SK-N-SH (cell line): ENCODE measurements at regions not wholly inside any gene's neighbourhood (a gene's known extent, or its start where the extent isn't known, plus 50 kb on each side); places are given as distances from the start of the nearest gene placed in this dataset.

Source experiments
- CTCF ChIA-PET: fragments of 300-600, 350-600 bp; formaldehyde crosslinking; extraction: SDS; loops from one replicate; lab custom pipeline; 2021; lab: Yijun Ruan, JAX
- POLR2A ChIA-PET: fragments of 350-600 bp; sonication (Branson Sonifier 250); formaldehyde crosslinking; extraction: SDS; loops from one replicate; lab custom pipeline; 2020; ENCODE audit warnings: antibody characterized with exemption, inconsistent platforms; lab: Yijun Ruan, JAX
- DNase-seq: peaks from one replicate; pipeline ENCODE4 v3.0.0; 2012
- H2AFZ ChIP-seq: fragments of 200-600 bp; sonication (generic); 2 replicates; pipeline ENCODE4 v1.8.1; 2016; ENCODE audit warnings: antibody characterized with exemption, mild to moderate bottlenecking, low read depth
- H3F3A ChIP-seq: fragments of 200-600 bp; sonication (generic); replicated peaks from 2 replicates; pipeline ENCODE3; 2016; ENCODE audit warnings: antibody characterized with exemption, mild to moderate bottlenecking; ENCODE audit not compliant: insufficient read depth
- H3K27ac ChIP-seq, 2 experiments: fragments of 200-500 bp in 1 of 2; fragments of 200-600 bp in 1 of 2; sonication (Bioruptor generic) in 1 of 2; sonication (generic), shearing (Covaris generic) in 1 of 2; 2 replicates each; pipeline versions ENCODE4 v1.5.1 to v1.6.1; 2014 to 2016; ENCODE audit warnings: low read depth in 2 of 2, inconsistent platforms in 1 of 2, low read length in 1 of 2, mild to moderate bottlenecking in 1 of 2, mixed read lengths in 1 of 2
- H3K27me3 ChIP-seq: fragments of 200-600 bp; sonication (generic), shearing (Covaris generic); 2 replicates; pipeline ENCODE4 v1.6.1; 2016; ENCODE audit warnings: mixed run types; ENCODE audit not compliant: insufficient read depth
- H3K36me3 ChIP-seq, 2 experiments: fragments of 200-500 bp in 1 of 2; fragments of 200-600 bp in 1 of 2; sonication (Bioruptor generic) in 1 of 2; sonication (generic) in 1 of 2; replicated peaks in 1 of 2; 2 replicates each; pipeline versions ENCODE3 to v1.5.1; 2014 to 2016; ENCODE audit warnings: low read length in 1 of 2, mild to moderate bottlenecking in 1 of 2; ENCODE audit not compliant: insufficient read depth in 2 of 2, control insufficient read depth in 1 of 2
- H3K4me1 ChIP-seq, 2 experiments: fragments of 200-500 bp in 1 of 2; fragments of 200-600 bp in 1 of 2; sonication (Bioruptor generic) in 1 of 2; sonication (generic), shearing (Covaris generic) in 1 of 2; 2 replicates each; pipeline versions ENCODE4 v1.5.1 to v1.6.1; 2014 to 2016; ENCODE audit warnings: low read depth in 1 of 2, low read length in 1 of 2, mixed run types in 1 of 2; ENCODE audit not compliant: insufficient read depth in 2 of 2, control insufficient read depth in 1 of 2
- H3K4me2 ChIP-seq: fragments of 200-600 bp; sonication (generic), shearing (Covaris generic); 2 replicates; pipeline ENCODE4 v1.6.1; 2017; ENCODE audit warnings: mixed run types
- H3K4me3 ChIP-seq, 2 experiments: fragments of 200-500 bp in 1 of 2; fragments of 200-600 bp in 1 of 2; sonication (Bioruptor generic) in 1 of 2; sonication (generic), shearing (Covaris generic) in 1 of 2; 2 replicates each; pipeline versions ENCODE4 v1.5.1 to v1.8.1; 2014 to 2016; ENCODE audit warnings: low read depth in 2 of 2, inconsistent platforms in 1 of 2, low read length in 1 of 2, mild to moderate bottlenecking in 1 of 2, mixed read lengths in 1 of 2, moderate library complexity in 1 of 2
- H3K79me2 ChIP-seq: fragments of 200-600 bp; sonication (generic); 2 replicates; pipeline ENCODE4 v1.8.1; 2017; ENCODE audit warnings: mild to moderate bottlenecking; ENCODE audit not compliant: insufficient read depth
- H3K9ac ChIP-seq: fragments of 200-600 bp; sonication (generic); 2 replicates; pipeline ENCODE4 v1.6.1; 2017; ENCODE audit warnings: mixed run types
- H3K9me2 ChIP-seq: fragments of 200-600 bp; sonication (generic); 2 replicates; pipeline ENCODE4 v1.6.1; 2017; ENCODE audit warnings: mixed run types
- H3K9me3 ChIP-seq: fragments of 200-600 bp; sonication (generic); 2 replicates; pipeline ENCODE4 v1.6.1; 2017; ENCODE audit warnings: mixed run types, mild to moderate bottlenecking, moderate library complexity
- H4K20me1 ChIP-seq: fragments of 200-600 bp; sonication (generic); 2 replicates; pipeline ENCODE4 v1.6.1; 2017; ENCODE audit warnings: mild to moderate bottlenecking, mixed run types; ENCODE audit not compliant: insufficient read depth
- ELF1 ChIP-seq: IDR thresholded peaks from 2 replicates; pipeline ENCODE4 v1.4.0; 2012
- EZH2phosphoT487 ChIP-seq: fragments of 200-600 bp; sonication (generic); IDR thresholded peaks from 2 replicates; pipeline ENCODE4 v1.6.1; 2017; ENCODE audit warnings: low read depth, mixed run types, mild to moderate bottlenecking, antibody characterized with exemption, moderate library complexity, borderline replicate concordance
- FOXJ3 ChIP-seq: sonication (generic); formaldehyde crosslinking; IDR thresholded peaks from 2 replicates; pipeline ENCODE4 v1.5.1; 2020; ENCODE audit warnings: mild to moderate bottlenecking, missing genetic modification reagents
- FOXM1 ChIP-seq: IDR thresholded peaks from 2 replicates; pipeline ENCODE4 v1.4.0; 2012; ENCODE audit warnings: low read depth, mild to moderate bottlenecking
- MEF2A ChIP-seq: IDR thresholded peaks from 2 replicates; pipeline ENCODE4 v1.4.0; 2012; ENCODE audit warnings: low read depth, borderline replicate concordance
- NFIC ChIP-seq: IDR thresholded peaks from 2 replicates; pipeline ENCODE4 v1.4.0; 2012; ENCODE audit warnings: borderline replicate concordance
- NRF1 ChIP-seq: IDR thresholded peaks from 2 replicates; pipeline ENCODE4 v1.6.1; 2012; ENCODE audit warnings: low read depth, mild to moderate bottlenecking, low read length
- POLR2AphosphoS5 ChIP-seq: IDR thresholded peaks from 2 replicates; pipeline ENCODE4 v1.6.1; 2012; ENCODE audit warnings: low read depth, low read length
- RAD21 ChIP-seq: IDR thresholded peaks from 2 replicates; pipeline ENCODE4 v1.6.1; 2012; ENCODE audit warnings: mild to moderate bottlenecking, low read length
- RFX5 ChIP-seq: IDR thresholded peaks from 2 replicates; pipeline ENCODE4 v1.6.1; 2012; ENCODE audit warnings: mild to moderate bottlenecking, improper control_type of control experiment, low read length
- RXRA ChIP-seq: IDR thresholded peaks from 2 replicates; pipeline ENCODE4 v1.4.0; 2012; ENCODE audit warnings: low read depth, mild to moderate bottlenecking, borderline replicate concordance
- SIN3A ChIP-seq: IDR thresholded peaks from 2 replicates; pipeline ENCODE4 v1.6.1; 2012; ENCODE audit warnings: low read depth, mild to moderate bottlenecking, low read length, moderate library complexity, borderline replicate concordance
- TAF1 ChIP-seq: IDR thresholded peaks from 2 replicates; pipeline ENCODE4 v1.6.1; 2012; ENCODE audit warnings: low read depth, mild to moderate bottlenecking, low read length, moderate library complexity, borderline replicate concordance
- TEAD4 ChIP-seq: IDR thresholded peaks from 2 replicates; pipeline ENCODE4 v1.4.0; 2012; ENCODE audit warnings: mild to moderate bottlenecking, borderline replicate concordance; ENCODE audit not compliant: insufficient read depth
- YY1 ChIP-seq: IDR thresholded peaks from 2 replicates; pipeline ENCODE4 v1.4.0; 2012; ENCODE audit warnings: low read depth, mild to moderate bottlenecking
- WGBS: methylation state at CpG from one replicate; pipeline ENCODE4 v1.1.6; 2017; ENCODE audit warnings: low lambda C conversion rate; 5-methylcytosine and 5-hydroxymethylcytosine counted together
- TF ChIP-seq, protein P1 (sequence below): IDR thresholded peaks from 2 replicates; pipeline ENCODE4 v1.6.1; 2012; ENCODE audit warnings: mild to moderate bottlenecking, low read depth, low read length, moderate library complexity
- TF ChIP-seq, protein P2 (sequence below): fragments of 200-600 bp; sonication (generic); IDR thresholded peaks from 2 replicates; pipeline ENCODE4 v1.6.1; 2017; ENCODE audit warnings: antibody characterized with exemption, mild to moderate bottlenecking, moderate library complexity
- TF ChIP-seq, protein P3 (sequence below): fragments of 150-350 bp; IDR thresholded peaks from 2 replicates; pipeline ENCODE4 v1.6.1; 2016; ENCODE audit warnings: mild to moderate bottlenecking, low read depth, low read length
- TF ChIP-seq, protein P4 (sequence below): IDR thresholded peaks from 2 replicates; pipeline ENCODE4 v1.4.0; 2012; ENCODE audit warnings: low read depth, borderline replicate concordance
- TF ChIP-seq, protein P5 (sequence below): IDR thresholded peaks from 2 replicates; pipeline ENCODE4 v1.4.0; 2012; ENCODE audit warnings: low read depth

DNA sequence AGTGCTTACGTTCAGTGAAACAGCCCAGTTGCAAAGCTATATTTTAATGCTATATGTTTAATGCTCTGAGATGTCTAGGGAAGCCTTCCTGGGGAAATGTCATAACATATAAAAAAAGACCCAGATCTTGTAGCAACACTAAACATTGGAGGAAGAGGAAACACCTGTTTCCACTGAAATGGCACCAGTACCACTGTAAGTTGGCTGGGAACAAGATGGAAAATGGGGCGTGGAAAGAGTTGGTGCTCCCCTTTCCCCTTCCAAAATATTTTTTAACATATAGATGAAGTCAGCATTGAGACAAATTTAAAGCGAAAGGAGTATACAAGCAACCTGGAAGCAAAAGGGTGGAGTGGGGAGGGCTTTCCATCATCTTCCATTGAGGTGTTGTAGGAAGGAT is 289.9 kb upstream of the COL8A1 start:
- H3K4me3 ChIP-seq = no peak overlapping the region
- H3K79me2 ChIP-seq = no peaks in the 10 kb centered on the region
- no peaks in the 10 kb centered on the region for H3K36me3 ChIP-seq
- no peaks in the 10 kb centered on the region for H4K20me1 ChIP-seq
- H3K4me1 ChIP-seq = no peaks in the 10 kb centered on the region
- 7% methylated on average over 3 of the region's 3 CpGs for WGBS
- TF ChIP-seq TEAD4 (no peak), NRF1 (no peak), ELF1 (no peak), FOXJ3 (no peak), RXRA (no peak), RFX5 (no peak), RAD21 (no peak), SIN3A (no peak), FOXM1 (no peak), YY1 (no peak), MEF2A (no peak), TAF1 (no peak), NFIC (no peak), POLR2AphosphoS5 (no peak), EZH2phosphoT487 (no peak)
- TF ChIP-seq, protein P1, sequence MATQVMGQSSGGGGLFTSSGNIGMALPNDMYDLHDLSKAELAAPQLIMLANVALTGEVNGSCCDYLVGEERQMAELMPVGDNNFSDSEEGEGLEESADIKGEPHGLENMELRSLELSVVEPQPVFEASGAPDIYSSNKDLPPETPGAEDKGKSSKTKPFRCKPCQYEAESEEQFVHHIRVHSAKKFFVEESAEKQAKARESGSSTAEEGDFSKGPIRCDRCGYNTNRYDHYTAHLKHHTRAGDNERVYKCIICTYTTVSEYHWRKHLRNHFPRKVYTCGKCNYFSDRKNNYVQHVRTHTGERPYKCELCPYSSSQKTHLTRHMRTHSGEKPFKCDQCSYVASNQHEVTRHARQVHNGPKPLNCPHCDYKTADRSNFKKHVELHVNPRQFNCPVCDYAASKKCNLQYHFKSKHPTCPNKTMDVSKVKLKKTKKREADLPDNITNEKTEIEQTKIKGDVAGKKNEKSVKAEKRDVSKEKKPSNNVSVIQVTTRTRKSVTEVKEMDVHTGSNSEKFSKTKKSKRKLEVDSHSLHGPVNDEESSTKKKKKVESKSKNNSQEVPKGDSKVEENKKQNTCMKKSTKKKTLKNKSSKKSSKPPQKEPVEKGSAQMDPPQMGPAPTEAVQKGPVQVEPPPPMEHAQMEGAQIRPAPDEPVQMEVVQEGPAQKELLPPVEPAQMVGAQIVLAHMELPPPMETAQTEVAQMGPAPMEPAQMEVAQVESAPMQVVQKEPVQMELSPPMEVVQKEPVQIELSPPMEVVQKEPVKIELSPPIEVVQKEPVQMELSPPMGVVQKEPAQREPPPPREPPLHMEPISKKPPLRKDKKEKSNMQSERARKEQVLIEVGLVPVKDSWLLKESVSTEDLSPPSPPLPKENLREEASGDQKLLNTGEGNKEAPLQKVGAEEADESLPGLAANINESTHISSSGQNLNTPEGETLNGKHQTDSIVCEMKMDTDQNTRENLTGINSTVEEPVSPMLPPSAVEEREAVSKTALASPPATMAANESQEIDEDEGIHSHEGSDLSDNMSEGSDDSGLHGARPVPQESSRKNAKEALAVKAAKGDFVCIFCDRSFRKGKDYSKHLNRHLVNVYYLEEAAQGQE = no peak
- TF ChIP-seq, protein P2, sequence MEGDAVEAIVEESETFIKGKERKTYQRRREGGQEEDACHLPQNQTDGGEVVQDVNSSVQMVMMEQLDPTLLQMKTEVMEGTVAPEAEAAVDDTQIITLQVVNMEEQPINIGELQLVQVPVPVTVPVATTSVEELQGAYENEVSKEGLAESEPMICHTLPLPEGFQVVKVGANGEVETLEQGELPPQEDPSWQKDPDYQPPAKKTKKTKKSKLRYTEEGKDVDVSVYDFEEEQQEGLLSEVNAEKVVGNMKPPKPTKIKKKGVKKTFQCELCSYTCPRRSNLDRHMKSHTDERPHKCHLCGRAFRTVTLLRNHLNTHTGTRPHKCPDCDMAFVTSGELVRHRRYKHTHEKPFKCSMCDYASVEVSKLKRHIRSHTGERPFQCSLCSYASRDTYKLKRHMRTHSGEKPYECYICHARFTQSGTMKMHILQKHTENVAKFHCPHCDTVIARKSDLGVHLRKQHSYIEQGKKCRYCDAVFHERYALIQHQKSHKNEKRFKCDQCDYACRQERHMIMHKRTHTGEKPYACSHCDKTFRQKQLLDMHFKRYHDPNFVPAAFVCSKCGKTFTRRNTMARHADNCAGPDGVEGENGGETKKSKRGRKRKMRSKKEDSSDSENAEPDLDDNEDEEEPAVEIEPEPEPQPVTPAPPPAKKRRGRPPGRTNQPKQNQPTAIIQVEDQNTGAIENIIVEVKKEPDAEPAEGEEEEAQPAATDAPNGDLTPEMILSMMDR = no peak
- TF ChIP-seq, protein P3, sequence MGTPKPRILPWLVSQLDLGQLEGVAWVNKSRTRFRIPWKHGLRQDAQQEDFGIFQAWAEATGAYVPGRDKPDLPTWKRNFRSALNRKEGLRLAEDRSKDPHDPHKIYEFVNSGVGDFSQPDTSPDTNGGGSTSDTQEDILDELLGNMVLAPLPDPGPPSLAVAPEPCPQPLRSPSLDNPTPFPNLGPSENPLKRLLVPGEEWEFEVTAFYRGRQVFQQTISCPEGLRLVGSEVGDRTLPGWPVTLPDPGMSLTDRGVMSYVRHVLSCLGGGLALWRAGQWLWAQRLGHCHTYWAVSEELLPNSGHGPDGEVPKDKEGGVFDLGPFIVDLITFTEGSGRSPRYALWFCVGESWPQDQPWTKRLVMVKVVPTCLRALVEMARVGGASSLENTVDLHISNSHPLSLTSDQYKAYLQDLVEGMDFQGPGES = no peak
- TF ChIP-seq, protein P4, sequence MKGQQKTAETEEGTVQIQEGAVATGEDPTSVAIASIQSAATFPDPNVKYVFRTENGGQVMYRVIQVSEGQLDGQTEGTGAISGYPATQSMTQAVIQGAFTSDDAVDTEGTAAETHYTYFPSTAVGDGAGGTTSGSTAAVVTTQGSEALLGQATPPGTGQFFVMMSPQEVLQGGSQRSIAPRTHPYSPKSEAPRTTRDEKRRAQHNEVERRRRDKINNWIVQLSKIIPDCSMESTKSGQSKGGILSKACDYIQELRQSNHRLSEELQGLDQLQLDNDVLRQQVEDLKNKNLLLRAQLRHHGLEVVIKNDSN = no peak
- TF ChIP-seq, protein P5, sequence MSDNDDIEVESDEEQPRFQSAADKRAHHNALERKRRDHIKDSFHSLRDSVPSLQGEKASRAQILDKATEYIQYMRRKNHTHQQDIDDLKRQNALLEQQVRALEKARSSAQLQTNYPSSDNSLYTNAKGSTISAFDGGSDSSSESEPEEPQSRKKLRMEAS = no peak
- TF ChIP-seq, all 33 proteins: peak for 0
- Histone ChIP-seq H3K9ac (no peak overlapping the region), H3F3A (no peaks in the 10 kb centered on the region), H3K9me3 (no peaks in the 10 kb centered on the region), H3K9me2 (no peaks in the 10 kb centered on the region), H3K27me3 (peaks cover 11% of the 10 kb centered on the region; the same call in 1 of the 2 replicates), H3K4me2 (no peak overlapping the region), H2AFZ (no peak overlapping the region), H3K27ac (no peak overlapping the region)
- CTCF ChIA-PET = no interaction called here
- POLR2A ChIA-PET = no interaction called here
- no peak for DNase-seq
